ENCODE measurements at regions not wholly inside any gene's neighbourhood (a gene's known extent, or its start where the extent isn't known, plus 50 kb on each side); places are given as distances from the start of the nearest gene placed in this dataset.

DNA sequence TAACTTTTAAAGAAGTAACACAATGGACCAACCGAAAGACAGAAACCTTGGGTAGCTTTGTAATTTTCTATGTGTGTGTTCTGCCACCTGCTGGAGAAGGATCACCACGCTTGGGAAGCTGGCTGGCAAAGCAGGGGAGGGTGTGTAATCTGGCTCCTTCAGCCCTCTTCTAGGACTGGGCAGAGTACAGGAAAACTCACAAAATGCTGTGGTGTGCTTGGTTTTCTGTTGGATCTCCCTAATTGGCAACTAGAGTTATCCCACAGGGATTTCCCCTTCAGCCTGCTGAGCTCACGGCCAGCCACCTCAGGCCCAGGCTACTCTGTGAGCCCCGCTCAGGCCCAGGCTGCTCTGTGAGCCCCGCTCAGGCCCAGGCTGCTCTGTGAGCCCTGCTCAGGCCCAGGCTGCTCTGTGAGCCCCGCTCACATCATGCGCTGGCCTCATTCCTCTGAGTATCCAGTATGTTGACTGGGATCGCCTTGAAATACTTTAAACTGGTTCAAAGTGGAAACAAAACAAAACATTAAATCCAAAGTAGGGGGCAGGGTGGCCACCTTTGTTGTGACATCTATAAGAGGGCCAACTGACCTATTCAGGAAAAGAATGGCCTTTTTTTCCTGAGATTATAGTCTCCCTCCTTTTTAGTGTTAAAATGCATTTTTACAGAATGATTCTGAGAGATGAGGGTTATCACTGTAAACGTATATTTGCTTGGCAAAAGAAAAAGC lies 52.0 kb upstream of the RNU6-8 start:
- H4K20me1 ChIP-seq (replicated peaks; ENCODE audit: insufficient read depth) = no peaks in the 10 kb centered on the region
- Mint-ChIP-seq H3K27ac (no peak overlapping the region), H3K9me3 (no peaks in the 10 kb centered on the region), H3K4me1 (peaks cover 10% of the 10 kb centered on the region), H3K4me3 (no peak overlapping the region), H3K36me3 (ENCODE audit: low read depth) (no peaks in the 10 kb centered on the region), H3K27me3 (ENCODE audit: insufficient read depth, low read depth, poor library complexity) (no peaks in the 10 kb centered on the region)
- no peak overlapping the region for H3K4me3 ChIP-seq
- ATAC-seq (peak; percentile 95), DNase-seq (ENCODE audit: low spot score) (peak; percentile 87)
- TF ChIP-seq, protein P1, sequence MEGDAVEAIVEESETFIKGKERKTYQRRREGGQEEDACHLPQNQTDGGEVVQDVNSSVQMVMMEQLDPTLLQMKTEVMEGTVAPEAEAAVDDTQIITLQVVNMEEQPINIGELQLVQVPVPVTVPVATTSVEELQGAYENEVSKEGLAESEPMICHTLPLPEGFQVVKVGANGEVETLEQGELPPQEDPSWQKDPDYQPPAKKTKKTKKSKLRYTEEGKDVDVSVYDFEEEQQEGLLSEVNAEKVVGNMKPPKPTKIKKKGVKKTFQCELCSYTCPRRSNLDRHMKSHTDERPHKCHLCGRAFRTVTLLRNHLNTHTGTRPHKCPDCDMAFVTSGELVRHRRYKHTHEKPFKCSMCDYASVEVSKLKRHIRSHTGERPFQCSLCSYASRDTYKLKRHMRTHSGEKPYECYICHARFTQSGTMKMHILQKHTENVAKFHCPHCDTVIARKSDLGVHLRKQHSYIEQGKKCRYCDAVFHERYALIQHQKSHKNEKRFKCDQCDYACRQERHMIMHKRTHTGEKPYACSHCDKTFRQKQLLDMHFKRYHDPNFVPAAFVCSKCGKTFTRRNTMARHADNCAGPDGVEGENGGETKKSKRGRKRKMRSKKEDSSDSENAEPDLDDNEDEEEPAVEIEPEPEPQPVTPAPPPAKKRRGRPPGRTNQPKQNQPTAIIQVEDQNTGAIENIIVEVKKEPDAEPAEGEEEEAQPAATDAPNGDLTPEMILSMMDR (conservative IDR thresholded peaks at IDR 0.05; ENCODE audit: low read depth in 2 of 2) = peak; percentile 82 to 84
- TF ChIP-seq EZH2 (IDR thresholded peaks at IDR 0.05; ENCODE audit: low read depth, unreplicated experiment) = no peak
- TF ChIP-seq, protein P2, sequence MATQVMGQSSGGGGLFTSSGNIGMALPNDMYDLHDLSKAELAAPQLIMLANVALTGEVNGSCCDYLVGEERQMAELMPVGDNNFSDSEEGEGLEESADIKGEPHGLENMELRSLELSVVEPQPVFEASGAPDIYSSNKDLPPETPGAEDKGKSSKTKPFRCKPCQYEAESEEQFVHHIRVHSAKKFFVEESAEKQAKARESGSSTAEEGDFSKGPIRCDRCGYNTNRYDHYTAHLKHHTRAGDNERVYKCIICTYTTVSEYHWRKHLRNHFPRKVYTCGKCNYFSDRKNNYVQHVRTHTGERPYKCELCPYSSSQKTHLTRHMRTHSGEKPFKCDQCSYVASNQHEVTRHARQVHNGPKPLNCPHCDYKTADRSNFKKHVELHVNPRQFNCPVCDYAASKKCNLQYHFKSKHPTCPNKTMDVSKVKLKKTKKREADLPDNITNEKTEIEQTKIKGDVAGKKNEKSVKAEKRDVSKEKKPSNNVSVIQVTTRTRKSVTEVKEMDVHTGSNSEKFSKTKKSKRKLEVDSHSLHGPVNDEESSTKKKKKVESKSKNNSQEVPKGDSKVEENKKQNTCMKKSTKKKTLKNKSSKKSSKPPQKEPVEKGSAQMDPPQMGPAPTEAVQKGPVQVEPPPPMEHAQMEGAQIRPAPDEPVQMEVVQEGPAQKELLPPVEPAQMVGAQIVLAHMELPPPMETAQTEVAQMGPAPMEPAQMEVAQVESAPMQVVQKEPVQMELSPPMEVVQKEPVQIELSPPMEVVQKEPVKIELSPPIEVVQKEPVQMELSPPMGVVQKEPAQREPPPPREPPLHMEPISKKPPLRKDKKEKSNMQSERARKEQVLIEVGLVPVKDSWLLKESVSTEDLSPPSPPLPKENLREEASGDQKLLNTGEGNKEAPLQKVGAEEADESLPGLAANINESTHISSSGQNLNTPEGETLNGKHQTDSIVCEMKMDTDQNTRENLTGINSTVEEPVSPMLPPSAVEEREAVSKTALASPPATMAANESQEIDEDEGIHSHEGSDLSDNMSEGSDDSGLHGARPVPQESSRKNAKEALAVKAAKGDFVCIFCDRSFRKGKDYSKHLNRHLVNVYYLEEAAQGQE (IDR thresholded peaks at IDR 0.05; ENCODE audit: unreplicated experiment) = no peak
- H3F3A ChIP-seq (replicated peaks; ENCODE audit: low read depth) = no peaks in the 10 kb centered on the region
- H3K27me3 ChIP-seq (ENCODE audit: insufficient read depth) = no peaks in the 10 kb centered on the region
- H3K27ac ChIP-seq (ENCODE audit: low read depth) = no peak overlapping the region
- H3K79me2 ChIP-seq (replicated peaks; ENCODE audit: insufficient read depth) = no peaks in the 10 kb centered on the region
- no peak overlapping the region for H3K4me2 ChIP-seq
- H3K4me1 ChIP-seq (ENCODE audit: insufficient read depth) = no peaks in the 10 kb centered on the region; the same call in 1 of the 2 replicates
- peak overlapping the region; percentile 18; the same call in 1 of the 2 replicates for H2AFZ ChIP-seq
- no peaks in the 10 kb centered on the region for H3K36me3 ChIP-seq (ENCODE audit: insufficient read depth)
- H3K9me2 ChIP-seq (ENCODE audit: insufficient read depth) = no peaks in the 10 kb centered on the region

DNA sequence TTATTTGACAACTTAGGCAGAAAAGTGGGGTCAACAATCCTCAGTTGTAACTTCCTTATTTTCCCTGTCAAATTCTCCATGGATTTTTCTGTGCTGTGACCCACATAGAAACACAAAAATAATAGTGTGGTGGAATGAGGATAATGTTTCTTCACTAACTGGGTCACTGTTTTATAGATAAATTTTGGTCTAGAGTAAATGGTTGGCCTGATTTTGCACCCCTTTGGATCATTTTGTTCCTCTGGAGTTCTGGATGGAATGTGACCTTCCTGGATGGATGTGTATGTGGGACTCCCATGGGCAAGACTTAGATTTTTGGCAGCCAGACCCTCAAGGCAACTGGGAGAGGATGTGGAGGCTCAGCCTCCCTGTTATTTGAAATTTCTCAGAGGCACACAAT lies 52.7 kb upstream of the RNU6-8 start:
- H3F3A ChIP-seq (replicated peaks; ENCODE audit: low read depth) = no peaks in the 10 kb centered on the region
- H3K4me3 Mint-ChIP-seq = no peak overlapping the region
- no peaks in the 10 kb centered on the region; the same call in 1 of the 2 replicates for H3K4me1 ChIP-seq (ENCODE audit: insufficient read depth)
- no peak for DNase-seq (ENCODE audit: low spot score)
- H3K27ac Mint-ChIP-seq = no peak overlapping the region
- H2AFZ ChIP-seq = no peak overlapping the region; the same call in 1 of the 2 replicates
- no peaks in the 10 kb centered on the region for H4K20me1 ChIP-seq (replicated peaks; ENCODE audit: insufficient read depth)
- H3K9me3 Mint-ChIP-seq = no peaks in the 10 kb centered on the region
- ATAC-seq = no peak
- H3K36me3 Mint-ChIP-seq (ENCODE audit: low read depth) = no peaks in the 10 kb centered on the region
- H3K27ac ChIP-seq (ENCODE audit: low read depth) = no peak overlapping the region
- no peaks in the 10 kb centered on the region for H3K36me3 ChIP-seq (ENCODE audit: insufficient read depth)
- H3K4me2 ChIP-seq = no peak overlapping the region
- H3K79me2 ChIP-seq (replicated peaks; ENCODE audit: insufficient read depth) = no peaks in the 10 kb centered on the region
- no peaks in the 10 kb centered on the region for H3K9me2 ChIP-seq (ENCODE audit: insufficient read depth)
- H3K27me3 Mint-ChIP-seq (ENCODE audit: insufficient read depth, low read depth, poor library complexity) = no peaks in the 10 kb centered on the region
- H3K4me3 ChIP-seq = no peak overlapping the region
- peaks cover 10% of the 10 kb centered on the region for H3K4me1 Mint-ChIP-seq
- no peaks in the 10 kb centered on the region for H3K27me3 ChIP-seq (ENCODE audit: insufficient read depth)
- TF ChIP-seq ZNF114 (CRISPR knock-in tag; IDR thresholded peaks at IDR 0.05) (no peak), STAT1 (IDR thresholded peaks at IDR 0.05; ENCODE audit: unreplicated experiment) (no peak), EZH2phosphoT487 (IDR thresholded peaks at IDR 0.05; ENCODE audit: unreplicated experiment) (no peak), JUNB (IDR thresholded peaks at IDR 0.05; ENCODE audit: unreplicated experiment) (no peak), EZH2 (IDR thresholded peaks at IDR 0.05; ENCODE audit: low read depth, unreplicated experiment) (no peak)
- TF ChIP-seq, protein P2 (IDR thresholded peaks at IDR 0.05; ENCODE audit: unreplicated experiment) = no peak
- TF ChIP-seq, protein P3, sequence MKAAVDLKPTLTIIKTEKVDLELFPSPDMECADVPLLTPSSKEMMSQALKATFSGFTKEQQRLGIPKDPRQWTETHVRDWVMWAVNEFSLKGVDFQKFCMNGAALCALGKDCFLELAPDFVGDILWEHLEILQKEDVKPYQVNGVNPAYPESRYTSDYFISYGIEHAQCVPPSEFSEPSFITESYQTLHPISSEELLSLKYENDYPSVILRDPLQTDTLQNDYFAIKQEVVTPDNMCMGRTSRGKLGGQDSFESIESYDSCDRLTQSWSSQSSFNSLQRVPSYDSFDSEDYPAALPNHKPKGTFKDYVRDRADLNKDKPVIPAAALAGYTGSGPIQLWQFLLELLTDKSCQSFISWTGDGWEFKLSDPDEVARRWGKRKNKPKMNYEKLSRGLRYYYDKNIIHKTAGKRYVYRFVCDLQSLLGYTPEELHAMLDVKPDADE (IDR thresholded peaks at IDR 0.05) = no peak
